Neural progenitor cell (in vitro differentiated cells): ENCODE measurements at regions not wholly inside any gene's neighbourhood (a gene's known extent, or its start where the extent isn't known, plus 50 kb on each side); places are given as distances from the start of the nearest gene placed in this dataset.

Experiments
- DNase-seq: peaks from one replicate; pipeline ENCODE4 v3.0.0-alpha.2; 2016; ENCODE audit warnings: low spot score
- H2AFZ ChIP-seq: fragments of 200-600 bp; sonication (generic); replicated peaks from 2 replicates; pipeline ENCODE4 v1.6.1; 2016; ENCODE audit warnings: antibody characterized with exemption
- H3F3A ChIP-seq: fragments of 200-600 bp; sonication (generic); 2 replicates; pipeline ENCODE4 v1.6.1; 2016; ENCODE audit warnings: antibody characterized with exemption, low read depth
- H3K27ac ChIP-seq: fragments of 200-600 bp; sonication (generic); 2 replicates; pipeline ENCODE4 v1.5.1; 2016; ENCODE audit warnings: mild to moderate bottlenecking
- H3K27me3 ChIP-seq: fragments of 200-600 bp; sonication (generic); 2 replicates; pipeline ENCODE4 v1.6.1; 2016; ENCODE audit warnings: mild to moderate bottlenecking, moderate library complexity
- H3K36me3 ChIP-seq: fragments of 200-600 bp; sonication (generic); 2 replicates; pipeline ENCODE4 v1.5.1; 2016
- H3K4me1 ChIP-seq: fragments of 200-600 bp; sonication (generic); 2 replicates; pipeline ENCODE4 v1.6.1; 2016; ENCODE audit warnings: mixed run types
- H3K4me2 ChIP-seq: fragments of 200-600 bp; sonication (generic); 2 replicates; pipeline ENCODE4 v1.6.1; 2016
- H3K4me3 ChIP-seq: fragments of 200-600 bp; sonication (generic); 2 replicates; pipeline ENCODE4 v1.5.1; 2016
- H3K79me2 ChIP-seq: fragments of 200-600 bp; sonication (generic); 2 replicates; pipeline ENCODE4 v1.6.1; 2016; ENCODE audit warnings: low read depth
- H3K9ac ChIP-seq: fragments of 200-600 bp; sonication (generic); 2 replicates; pipeline ENCODE4 v1.6.1; 2016
- H3K9me3 ChIP-seq: fragments of 200-600 bp; sonication (generic); 2 replicates; pipeline ENCODE4 v1.5.1; 2016; ENCODE audit warnings: low read depth
- H4K20me1 ChIP-seq: fragments of 200-600 bp; sonication (generic); 2 replicates; pipeline ENCODE4 v1.6.1; 2016; ENCODE audit warnings: low read depth
- H3K27ac Mint-ChIP-seq: 3 replicates; pipeline ENCODE4 v1.8.0; 2021; ENCODE audit warnings: mixed read lengths
- H3K27me3 Mint-ChIP-seq: 2 replicates; pipeline ENCODE4 v1.8.0; 2022; ENCODE audit warnings: low read depth, mild to moderate bottlenecking, inconsistent platforms, moderate library complexity, mixed read lengths; ENCODE audit not compliant: insufficient read depth
- H3K36me3 Mint-ChIP-seq: 3 replicates; pipeline ENCODE4 v1.8.0; 2021; ENCODE audit warnings: mixed read lengths
- H3K4me1 Mint-ChIP-seq: 3 replicates; pipeline ENCODE4 v1.8.0; 2021; ENCODE audit warnings: mixed read lengths
- H3K4me3 Mint-ChIP-seq: 3 replicates; pipeline ENCODE4 v1.8.0; 2021; ENCODE audit warnings: mild to moderate bottlenecking, moderate library complexity, mixed read lengths
- H3K9me3 Mint-ChIP-seq: 3 replicates; pipeline ENCODE4 v1.8.0; 2020; ENCODE audit warnings: mixed read lengths
- CTCF ChIP-seq: fragments of 200-600 bp; sonication (generic); IDR thresholded peaks from 2 replicates; pipeline ENCODE4 v1.5.1; 2017; ENCODE audit warnings: antibody characterized with exemption, mild to moderate bottlenecking
- EZH2 ChIP-seq: fragments of 200-600 bp; sonication (generic); IDR thresholded peaks from 2 replicates; pipeline ENCODE4 v1.6.1; 2017; ENCODE audit warnings: antibody characterized with exemption, mild to moderate bottlenecking, moderate library complexity
- EZH2phosphoT487 ChIP-seq: fragments of 200-600 bp; sonication (generic); IDR thresholded peaks from 2 replicates; pipeline ENCODE4 v1.6.1; 2017; ENCODE audit warnings: antibody characterized with exemption

DNA sequence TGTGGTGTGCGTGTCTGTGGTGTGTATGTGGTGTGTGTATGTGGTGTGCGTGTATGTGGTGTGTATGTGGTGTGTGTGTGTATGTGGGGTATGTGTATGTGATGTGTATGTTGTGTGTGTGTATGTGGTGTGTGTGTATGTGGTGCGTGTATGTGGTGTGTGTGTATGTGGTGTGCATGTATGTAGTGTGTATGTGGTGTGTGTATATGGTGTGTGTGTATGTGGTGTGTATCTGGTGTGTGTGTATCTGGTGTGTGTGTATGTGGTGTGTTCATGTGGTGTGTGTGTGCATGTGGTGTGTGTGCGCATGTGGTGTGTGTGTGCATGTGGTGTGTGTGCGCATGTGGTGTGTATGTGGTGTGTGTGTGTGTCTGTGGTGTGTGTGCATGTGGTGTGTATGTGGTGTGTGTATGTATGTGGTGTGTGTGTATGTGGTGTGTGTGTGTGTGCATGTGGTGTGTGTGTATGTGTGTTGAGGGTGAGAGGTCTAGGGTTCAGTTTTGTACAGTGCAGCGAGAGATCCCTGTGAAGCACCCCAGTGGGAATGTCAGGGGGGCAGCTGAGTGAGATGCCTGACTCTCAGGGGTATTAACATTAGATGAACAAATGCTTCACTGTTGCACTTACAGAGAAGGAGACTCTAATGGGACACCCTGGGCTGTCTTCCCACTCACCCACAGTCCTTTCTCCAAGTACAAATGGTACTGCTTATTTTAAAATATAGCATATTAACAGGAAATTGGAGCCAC is 61.3 kb upstream of the MEDAG start:
- DNase-seq: no peak
- TF ChIP-seq EZH2phosphoT487 (no peak), CTCF (no peak), EZH2 (no peak)
- Histone ChIP-seq H3K36me3 (no peaks in the 10 kb centered on the region), H3K27me3 (no peaks in the 10 kb centered on the region), H3K27ac (no peak overlapping the region), H3K9ac (no peak overlapping the region), H3K9me3 (no peaks in the 10 kb centered on the region), H3K79me2 (no peaks in the 10 kb centered on the region), H3K4me1 (no peaks in the 10 kb centered on the region), H3K4me2 (no peak overlapping the region), H2AFZ (no peak overlapping the region), H4K20me1 (no peaks in the 10 kb centered on the region), H3K4me3 (no peak overlapping the region), H3F3A (peaks cover 23% of the 10 kb centered on the region)
- peaks cover 2% of the 10 kb centered on the region for H3K27me3 Mint-ChIP-seq
- no peaks in the 10 kb centered on the region for H3K9me3 Mint-ChIP-seq
- no peaks in the 10 kb centered on the region for H3K36me3 Mint-ChIP-seq
- no peak overlapping the region for H3K27ac Mint-ChIP-seq
- no peaks in the 10 kb centered on the region for H3K4me1 Mint-ChIP-seq
- H3K4me3 Mint-ChIP-seq: no peak overlapping the region

DNA sequence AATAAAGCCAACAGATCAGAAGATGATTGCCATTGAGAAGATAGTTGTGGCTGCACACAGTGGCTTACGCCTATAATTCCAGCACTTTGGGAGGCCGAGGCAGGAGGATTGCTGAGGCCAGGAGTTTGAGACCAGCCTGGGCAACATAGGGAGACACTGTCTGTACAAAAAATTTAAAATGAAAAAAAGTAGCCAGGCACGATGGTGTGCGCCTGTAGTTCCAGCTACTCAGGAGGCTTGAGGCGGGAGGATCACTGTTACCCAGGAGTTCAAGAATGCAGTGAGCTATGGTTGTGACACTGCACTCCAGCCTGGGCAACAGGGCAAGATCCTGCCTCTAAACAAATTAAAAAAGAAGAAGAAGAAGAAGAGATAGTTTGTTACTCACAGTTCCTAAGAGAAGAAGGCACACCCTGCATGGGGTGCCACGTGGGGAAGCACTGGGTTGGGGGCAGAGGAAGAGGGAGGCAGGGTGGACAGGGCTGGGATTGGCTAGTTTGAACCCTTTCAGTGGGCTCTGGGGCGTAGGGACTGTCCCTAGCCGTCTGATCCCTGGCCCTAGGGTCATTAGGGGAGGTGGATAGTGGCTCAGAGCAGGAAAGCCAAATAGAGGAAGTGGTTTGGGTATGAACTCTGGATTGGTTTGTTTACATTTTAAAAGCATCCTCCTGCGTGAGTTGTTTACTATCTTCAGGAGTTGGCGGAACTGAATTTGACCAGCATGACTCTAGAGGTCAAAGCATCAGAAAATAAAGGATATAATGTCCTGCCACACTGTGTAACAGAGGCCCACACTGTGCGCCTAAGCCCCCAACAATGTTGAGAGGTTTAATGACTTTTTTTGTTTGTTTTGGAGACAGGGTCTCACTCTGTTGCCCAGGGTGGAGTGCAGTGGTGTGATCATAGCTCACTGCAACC is 60.5 kb upstream of the MEDAG start:
- Histone ChIP-seq H2AFZ (no peak overlapping the region), H3K4me1 (no peaks in the 10 kb centered on the region), H4K20me1 (no peaks in the 10 kb centered on the region), H3F3A (peaks cover 23% of the 10 kb centered on the region), H3K9me3 (no peaks in the 10 kb centered on the region), H3K4me2 (no peak overlapping the region), H3K79me2 (no peaks in the 10 kb centered on the region), H3K27ac (no peak overlapping the region), H3K27me3 (no peaks in the 10 kb centered on the region), H3K9ac (no peak overlapping the region), H3K4me3 (no peak overlapping the region), H3K36me3 (no peaks in the 10 kb centered on the region)
- no peak for DNase-seq
- H3K9me3 Mint-ChIP-seq: peaks cover 4% of the 10 kb centered on the region
- H3K36me3 Mint-ChIP-seq: peaks cover 4% of the 10 kb centered on the region
- peaks cover 6% of the 10 kb centered on the region for H3K27me3 Mint-ChIP-seq
- no peaks in the 10 kb centered on the region for H3K4me1 Mint-ChIP-seq
- H3K27ac Mint-ChIP-seq: peak overlapping the region; percentile 8
- TF ChIP-seq CTCF (no peak), EZH2 (no peak), EZH2phosphoT487 (no peak)
- no peak overlapping the region for H3K4me3 Mint-ChIP-seq

- no peak for TF ChIP-seq CTCF
- H3K9me3 Mint-ChIP-seq: peaks cover 4% of the 10 kb centered on the region
- Histone ChIP-seq H3K79me2 (no peaks in the 10 kb centered on the region), H3K36me3 (no peaks in the 10 kb centered on the region), H3K27ac (no peak overlapping the region), H3K27me3 (no peaks in the 10 kb centered on the region), H3K4me3 (no peak overlapping the region), H3K9me3 (no peaks in the 10 kb centered on the region), H4K20me1 (no peaks in the 10 kb centered on the region), H3K4me1 (no peaks in the 10 kb centered on the region), H3K9ac (no peak overlapping the region), H2AFZ (no peak overlapping the region), H3F3A (peaks cover 23% of the 10 kb centered on the region), H3K4me2 (no peak overlapping the region)
- no peak for DNase-seq
- no peak overlapping the region for H3K4me3 Mint-ChIP-seq
- H3K27me3 Mint-ChIP-seq: peaks cover 6% of the 10 kb centered on the region
- H3K36me3 Mint-ChIP-seq: peaks cover 4% of the 10 kb centered on the region
- no peaks in the 10 kb centered on the region for H3K4me1 Mint-ChIP-seq
- no peak overlapping the region for H3K27ac Mint-ChIP-seq
These were observed 59.8 kb upstream of the MEDAG start for GRCh38 chr13:30846311-30846710.
